HEK293 (cell line): ENCODE measurements at regions not wholly inside any gene's neighbourhood (a gene's known extent, or its start where the extent isn't known, plus 50 kb on each side); places are given as distances from the start of the nearest gene placed in this dataset.

Experiments
- CTCF ChIA-PET: fragments of 350-600 bp; formaldehyde crosslinking; extraction: SDS; loops from one replicate; lab custom pipeline; 2021; ENCODE audit warnings: antibody characterized with exemption; lab: Yijun Ruan, JAX
- POLR2A ChIA-PET: fragments of 300-600 bp; formaldehyde crosslinking; extraction: SDS; loops from one replicate; lab custom pipeline; 2020; ENCODE audit warnings: antibody characterized with exemption, inconsistent platforms; lab: Yijun Ruan, JAX
- H3K27ac ChIP-seq: fragments of 200-500 bp; sonication (Bioruptor generic); 2 replicates; pipeline ENCODE4 v1.5.1; 2014; ENCODE audit warnings: low read depth, low read length, control low read depth, inconsistent platforms; ENCODE audit errors: extremely low read depth
- H3K36me3 ChIP-seq, 2 experiments: fragments of 200-500 bp in 1 of 2; sonication (Bioruptor generic) in 1 of 2; 1 replicate in 1 of 2; 2 replicates in 1 of 2; pipeline ENCODE4 v1.5.1; 2014 to 2017; ENCODE audit warnings: inconsistent platforms in 2 of 2, low read length in 2 of 2; ENCODE audit not compliant: control insufficient read depth in 2 of 2, insufficient read depth in 1 of 2
- H3K4me1 ChIP-seq: fragments of 200-500 bp; sonication (Bioruptor generic); 2 replicates; pipeline ENCODE4 v1.5.1; 2014; ENCODE audit warnings: mild to moderate bottlenecking, low read length, inconsistent platforms; ENCODE audit not compliant: control insufficient read depth, insufficient read depth
- H3K4me3 ChIP-seq: 2 replicates; pipeline ENCODE4 v1.5.1; 2011; ENCODE audit warnings: low read depth, mild to moderate bottlenecking, control low read depth, low read length, moderate library complexity
- H3K9me3 ChIP-seq: fragments of 200-500 bp; sonication (Bioruptor generic); 2 replicates; pipeline ENCODE4 v1.5.1; 2014; ENCODE audit warnings: low read depth, low read length, inconsistent platforms; ENCODE audit not compliant: control insufficient read depth, insufficient read depth
- GLI4 ChIP-seq: fragments of 450-650 bp; formaldehyde crosslinking; IDR thresholded peaks from 2 replicates; pipeline ENCODE4 v1.5.1; 2016; ENCODE audit warnings: missing biosample characterization, missing genetic modification characterization
- GLIS1 ChIP-seq: fragments of 450-650 bp; formaldehyde crosslinking; IDR thresholded peaks from 2 replicates; pipeline ENCODE4 v1.5.1; 2016; ENCODE audit warnings: missing biosample characterization, missing genetic modification characterization
- OSR2 ChIP-seq: fragments of 450-650 bp; formaldehyde crosslinking; IDR thresholded peaks from 2 replicates; pipeline ENCODE4 v1.5.1; 2016; ENCODE audit warnings: missing biosample characterization, missing genetic modification characterization
- PRDM10 ChIP-seq: fragments of 450-650 bp; formaldehyde crosslinking; IDR thresholded peaks from 2 replicates; pipeline ENCODE4 v1.5.1; 2016; ENCODE audit warnings: missing biosample characterization, missing genetic modification characterization
- REST ChIP-seq: fragments of 450-650 bp; formaldehyde crosslinking; IDR thresholded peaks from 2 replicates; pipeline ENCODE4 v1.5.1; 2016; ENCODE audit warnings: missing biosample characterization, missing genetic modification characterization
- SETDB1 ChIP-seq: IDR thresholded peaks from one replicate; pipeline ENCODE4 v1.6.1; 2017; ENCODE audit warnings: mild to moderate bottlenecking, low read length, moderate library complexity, mixed read lengths; ENCODE audit not compliant: insufficient read length
- ZBTB48 ChIP-seq: fragments of 450-650 bp; formaldehyde crosslinking; IDR thresholded peaks from 2 replicates; pipeline ENCODE4 v1.5.1; 2016; ENCODE audit warnings: missing biosample characterization, missing genetic modification characterization
- ZBTB6 ChIP-seq: fragments of 450-650 bp; formaldehyde crosslinking; IDR thresholded peaks from 2 replicates; pipeline ENCODE4 v1.5.1; 2017; ENCODE audit warnings: missing biosample characterization, missing genetic modification characterization
- ZEB2 ChIP-seq: fragments of 450-650 bp; formaldehyde crosslinking; IDR thresholded peaks from 2 replicates; pipeline ENCODE4 v1.5.1; 2016; ENCODE audit warnings: missing biosample characterization, missing genetic modification characterization
- ZFP37 ChIP-seq: fragments of 450-650 bp; formaldehyde crosslinking; IDR thresholded peaks from 2 replicates; pipeline ENCODE4 v1.5.1; 2016; ENCODE audit warnings: missing biosample characterization, missing genetic modification characterization
- ZFP69B ChIP-seq: fragments of 450-650 bp; formaldehyde crosslinking; IDR thresholded peaks from 2 replicates; pipeline ENCODE4 v1.5.1; 2016; ENCODE audit warnings: missing biosample characterization, missing genetic modification characterization
- ZNF350 ChIP-seq: fragments of 450-650 bp; formaldehyde crosslinking; IDR thresholded peaks from 2 replicates; pipeline ENCODE4 v1.5.0; 2017; ENCODE audit warnings: missing biosample characterization, mild to moderate bottlenecking, missing genetic modification characterization
- ZNF398 ChIP-seq: fragments of 450-650 bp; formaldehyde crosslinking; IDR thresholded peaks from 2 replicates; pipeline ENCODE4 v1.5.1; 2017; ENCODE audit warnings: missing biosample characterization, missing genetic modification characterization
- ZNF426 ChIP-seq: fragments of 450-650 bp; formaldehyde crosslinking; IDR thresholded peaks from 2 replicates; pipeline ENCODE4 v1.5.1; 2017; ENCODE audit warnings: missing biosample characterization, missing genetic modification characterization, mild to moderate bottlenecking, inconsistent platforms, moderate library complexity
- ZNF449 ChIP-seq: fragments of 450-650 bp; formaldehyde crosslinking; IDR thresholded peaks from 2 replicates; pipeline ENCODE4 v1.5.1; 2017; ENCODE audit warnings: missing biosample characterization, mild to moderate bottlenecking, missing genetic modification characterization, moderate library complexity
- ZNF48 ChIP-seq: fragments of 450-650 bp; formaldehyde crosslinking; IDR thresholded peaks from 2 replicates; pipeline ENCODE4 v1.5.1; 2016; ENCODE audit warnings: missing biosample characterization, missing genetic modification characterization
- ZNF548 ChIP-seq: fragments of 450-650 bp; formaldehyde crosslinking; IDR thresholded peaks from 2 replicates; pipeline ENCODE4 v1.5.1; 2016; ENCODE audit warnings: missing biosample characterization, missing genetic modification characterization
- ZNF558 ChIP-seq: fragments of 450-650 bp; formaldehyde crosslinking; IDR thresholded peaks from 2 replicates; pipeline ENCODE4 v1.5.1; 2016; ENCODE audit warnings: missing biosample characterization, missing genetic modification characterization
- ZNF596 ChIP-seq: fragments of 450-650 bp; IDR thresholded peaks from 2 replicates; pipeline ENCODE4 v1.5.0; 2018; ENCODE audit warnings: missing biosample characterization, mild to moderate bottlenecking, missing genetic modification characterization, moderate library complexity
- ZNF629 ChIP-seq: fragments of 450-650 bp; formaldehyde crosslinking; IDR thresholded peaks from 2 replicates; pipeline ENCODE4 v1.5.1; 2017; ENCODE audit warnings: missing biosample characterization, missing genetic modification characterization

GRCh38 chr7:24039991-24040624 is 243.9 kb upstream of the NPY start:
- CTCF ChIA-PET = interaction anchor here (0.6 to 0.8 kb wide), 3 partner anchors 12 to 517 kb away, joined by 3 read pairs; no protein-coding TSS in a partner anchor
- Histone ChIP-seq H3K4me1 (no peaks in the 10 kb centered on the region), H3K9me3 (no peaks in the 10 kb centered on the region), H3K36me3 (no peaks in the 10 kb centered on the region), H3K27ac (no peak overlapping the region), H3K4me3 (no peak overlapping the region)
- POLR2A ChIA-PET = no interaction called here
- TF ChIP-seq ZNF449 (tag by site-specific recombination) = no peak
- no peak for TF ChIP-seq ZNF48 (tag by site-specific recombination)
- TF ChIP-seq REST (tag by site-specific recombination) = no peak
- TF ChIP-seq ZFP37 (tag by site-specific recombination) = no peak
- TF ChIP-seq ZBTB48 = no peak
- TF ChIP-seq GLI4 (tag by site-specific recombination) = no peak
- no peak for TF ChIP-seq ZNF426
- no peak for TF ChIP-seq ZEB2

GRCh38 chr7:24042028-24042427 is 242.0 kb upstream of the NPY start:
- no peaks in the 10 kb centered on the region for H3K4me1 ChIP-seq
- H3K9me3 ChIP-seq = no peaks in the 10 kb centered on the region
- H3K36me3 ChIP-seq = no peaks in the 10 kb centered on the region
- no peak overlapping the region for H3K27ac ChIP-seq
- CTCF ChIA-PET = no interaction called here
- TF ChIP-seq ZNF548 (tag by site-specific recombination) = no peak
- TF ChIP-seq ZBTB6 (tag by site-specific recombination) = no peak
- TF ChIP-seq, all 188 proteins: peak for 0
- POLR2A ChIA-PET = no interaction called here
- no peak overlapping the region for H3K4me3 ChIP-seq

GRCh38 chr7:24049296-24049695 is 234.7 kb upstream of the NPY start:
- no peaks in the 10 kb centered on the region for H3K9me3 ChIP-seq
- H3K36me3 ChIP-seq = no peaks in the 10 kb centered on the region
- ChIA-PET POLR2A (no interaction called here), CTCF (no interaction called here)
- peaks cover 12% of the 10 kb centered on the region for H3K4me1 ChIP-seq
- H3K4me3 ChIP-seq = no peak overlapping the region
- no peak overlapping the region for H3K27ac ChIP-seq
- TF ChIP-seq GLIS1 (tag by site-specific recombination) (peak; percentile 57), ZNF350 (no peak), PRDM10 (tag by site-specific recombination) (0 out of 2 replicates have a peak, but pooled peaks have one; percentile 14), ZFP37 (tag by site-specific recombination) (no peak), ZNF596 (tag by site-specific recombination) (no peak), SETDB1 (no peak), ZNF558 (tag by site-specific recombination) (no peak), ZNF629 (tag by site-specific recombination) (no peak; the same call in 1 of the 2 replicates), ZFP69B (no peak), OSR2 (tag by site-specific recombination) (0 out of 2 replicates have a peak, but pooled peaks have one; percentile 26), ZNF398 (tag by site-specific recombination) (peak; percentile 16; the same call in 1 of the 2 replicates)
